DMS79 treated with DMSO at 0.1 percent for 48 hours (cell line): ENCODE measurements at regions not wholly inside any gene's neighbourhood (a gene's known extent, or its start where the extent isn't known, plus 50 kb on each side); places are given as distances from the start of the nearest gene placed in this dataset.
"Not testable (repeated sequence)": the region's sequence is repeated elsewhere in the genome, so short reads cannot be mapped to it uniquely, and the experiment has no call there.

Experiments
- DNase-seq: peaks from one replicate; lab custom pipeline; 2025; lab: John Stamatoyannopoulos, UW

- DNase-seq: peak; percentile 2
These were observed 188.5 kb downstream of the ADRA2A start for GRCh38 chr10:111265341-111265740.

GRCh38 chr10:111266165-111266564 is 189.3 kb downstream of the ADRA2A start:
- peak; percentile 58 for DNase-seq

- DNase-seq: no peak
These were observed 190.8 kb downstream of the ADRA2A start for GRCh38 chr10:111267673-111268072.

- no peak for DNase-seq
These were observed 196.4 kb downstream of the ADRA2A start for GRCh38 chr10:111273235-111273634.

GRCh38 chr10:111273635-111274034 is 196.8 kb downstream of the ADRA2A start:
- peak; percentile 41 for DNase-seq

GRCh38 chr10:111275091-111275490 is 198.3 kb downstream of the ADRA2A start:
- DNase-seq: no peak

- no peak for DNase-seq
These were observed 200.8 kb downstream of the ADRA2A start for GRCh38 chr10:111277661-111278060.

- DNase-seq: no peak
These were observed 201.4 kb downstream of the ADRA2A start for GRCh38 chr10:111278266-111278665.

GRCh38 chr10:111281516-111281915 is 204.7 kb downstream of the ADRA2A start:
- no peak for DNase-seq

GRCh38 chr10:111289461-111289860 is 212.6 kb downstream of the ADRA2A start:
- no peak for DNase-seq

GRCh38 chr10:111290649-111291048 is 213.8 kb downstream of the ADRA2A start:
- peak; percentile 64 for DNase-seq

GRCh38 chr10:111295788-111296187 is 219.0 kb downstream of the ADRA2A start:
- DNase-seq: no peak

- DNase-seq: no peak
These were observed 220.6 kb downstream of the ADRA2A start for GRCh38 chr10:111297351-111297848.

GRCh38 chr10:111298031-111298430 is 221.2 kb downstream of the ADRA2A start:
- DNase-seq: no peak

- no peak for DNase-seq
These were observed 222.2 kb downstream of the ADRA2A start for GRCh38 chr10:111299037-111299436.

- DNase-seq: no peak
These were observed 227.1 kb downstream of the ADRA2A start for GRCh38 chr10:111303887-111304286.

GRCh38 chr10:111316722-111317212 is 239.9 kb downstream of the ADRA2A start:
- DNase-seq: peak; percentile 60

- DNase-seq: no peak
These were observed 243.0 kb downstream of the ADRA2A start for GRCh38 chr10:111319866-111320265.

GRCh38 chr10:111323389-111323966 is 246.6 kb downstream of the ADRA2A start:
- no peak for DNase-seq

GRCh38 chr10:111332174-111332573 is 255.3 kb downstream of the ADRA2A start:
- not testable (repeated sequence) for DNase-seq

- no peak for DNase-seq
These were observed 259.0 kb downstream of the ADRA2A start for GRCh38 chr10:111335826-111336225.

- DNase-seq: no peak
These were observed 261.2 kb downstream of the ADRA2A start for GRCh38 chr10:111338035-111338434.

- DNase-seq: peak; percentile 37
These were observed 262.0 kb downstream of the ADRA2A start for GRCh38 chr10:111338805-111339204.

GRCh38 chr10:111344804-111345203 is 268.0 kb downstream of the ADRA2A start:
- no peak for DNase-seq
